ENCODE measurements at regions not wholly inside any gene's neighbourhood (a gene's known extent, or its start where the extent isn't known, plus 50 kb on each side); places are given as distances from the start of the nearest gene placed in this dataset.

- H3K4me3 ChIP-seq = no peak overlapping the region
- DNase-seq (ENCODE audit: low read depth, low spot score) (no peak), FAIRE-seq (no peak), ATAC-seq (no peak)
- intact Hi-C loops (cut with micrococcal nuclease; ENCODE audit: unreplicated experiment) = no loop called here
- H2AFZ ChIP-seq (ENCODE audit: control insufficient read depth, low read depth, low read length) = no peak overlapping the region
- H3K27me3 ChIP-seq (replicated peaks in 1 of 2; ENCODE audit: control insufficient read depth in 2 of 2, insufficient read depth in 2 of 2, low read length in 1 of 2) = no peaks in the 10 kb centered on the region
- no peaks in the 10 kb centered on the region for H4K20me1 ChIP-seq (ENCODE audit: control insufficient read depth, insufficient read depth)
- ChIA-PET SMC1A (ENCODE audit: uncharacterized antibody, unreplicated experiment) (no interaction called here), CTCF (no interaction called here), POLR2A (no interaction called here), RAD21 (ENCODE audit: unreplicated experiment) (no interaction called here)
- H3K9ac ChIP-seq (ENCODE audit: control insufficient read depth, insufficient read depth, low read length) = no peak overlapping the region
- H3K4me1 ChIP-seq (ENCODE audit: control insufficient read depth, insufficient read depth, low read length) = no peaks in the 10 kb centered on the region
- WGBS (ENCODE audit: insufficient coverage, insufficient replicate concordance, low lambda C conversion rate, missing lambda C conversion rate) = 33% methylated on average over 18 of the region's 23 CpGs
- no peaks in the 10 kb centered on the region for H3K36me3 ChIP-seq (ENCODE audit: control insufficient read depth in 2 of 2, insufficient read depth in 2 of 2, low read length in 1 of 2)
- TF ChIP-seq CREB1 (IDR thresholded peaks at IDR 0.05; ENCODE audit: low read depth) (no peak), USF2 (IDR thresholded peaks at IDR 0.05; ENCODE audit: borderline replicate concordance, low read depth, low read length) (no peak), CTCF (IDR thresholded peaks at IDR 0.05 in 2 of 3, conservative IDR thresholded peaks at IDR 0.05 in 1 of 3; ENCODE audit: control insufficient read depth in 2 of 3, extremely low read depth in 1 of 3, insufficient read depth in 1 of 3, low read depth in 3 of 3, low read length in 3 of 3) (no peak), SMARCA5 (IDR thresholded peaks at IDR 0.05) (no peak), ESRRA (IDR thresholded peaks at IDR 0.05; ENCODE audit: low read length) (no peak), STAT3 (IDR thresholded peaks at IDR 0.05; ENCODE audit: low read depth, low read length) (no peak), TBL1XR1 (IDR thresholded peaks at IDR 0.05; ENCODE audit: low read depth, low read length) (no peak), TAF1 (IDR thresholded peaks at IDR 0.05; ENCODE audit: borderline replicate concordance, low read depth, low read length) (no peak), PAX8 (IDR thresholded peaks at IDR 0.05) (no peak)
- no peak overlapping the region for H3K4me2 ChIP-seq (ENCODE audit: control insufficient read depth, insufficient read depth)
- in situ Hi-C loops (cut with MboI) = no loop called here
- no TSS peak for BruUV-seq (replicated peaks)
- no peaks in the 10 kb centered on the region; the same call in 2 of the 3 replicates for H3K9me3 ChIP-seq (replicated peaks; ENCODE audit: control insufficient read depth, insufficient read depth, low read length)
- H3K79me2 ChIP-seq (ENCODE audit: control insufficient read depth, insufficient read depth, low read length) = no peaks in the 10 kb centered on the region
- no peak overlapping the region for H3K27ac ChIP-seq (ENCODE audit: control insufficient read depth, insufficient read depth)
Observed at GRCh38 chr5:3027866-3028635, 276.6 kb upstream of the IRX2 start.
